Naive B cell (primary cell): ENCODE measurements at regions not wholly inside any gene's neighbourhood (a gene's known extent, or its start where the extent isn't known, plus 50 kb on each side); places are given as distances from the start of the nearest gene placed in this dataset.
A peak's percentile ranks its signal among the peaks of the same experiment; 100 is the strongest.
"Not testable (repeated sequence)": the region's sequence is repeated elsewhere in the genome, so short reads cannot be mapped to it uniquely, and the experiment has no call there.

ENCODE experiments used
- ATAC-seq, 2 donors: fragments of 150-1000 bp; cut with Tn5 transposase; 2 replicates each; pipeline ENCODE4 v1.10.0; 2021; ENCODE audit warnings: low read depth in 2 of 2, mild to moderate bottlenecking in 2 of 2, moderate library complexity in 2 of 2
- DNase-seq: peaks from one replicate; pipeline ENCODE4 v3.0.0; 2022
- H3K27ac Mint-ChIP-seq, 6 donors: one replicate each; pipeline ENCODE4 v1.8.0; 2020 to 2022; ENCODE audit warnings: mild to moderate bottlenecking in 6 of 6, mixed read lengths in 6 of 6, moderate library complexity in 5 of 6, inconsistent platforms in 2 of 6
- H3K27me3 Mint-ChIP-seq, 3 donors: one replicate each; pipeline ENCODE4 v1.8.0; 2021 to 2022; ENCODE audit warnings: mixed read lengths in 3 of 3, mild to moderate bottlenecking in 1 of 3
- H3K36me3 Mint-ChIP-seq, 2 donors: one replicate each; pipeline ENCODE4 v1.8.0; 2020 to 2022; ENCODE audit warnings: mixed read lengths in 2 of 2, inconsistent platforms in 1 of 2, mild to moderate bottlenecking in 1 of 2
- H3K4me1 Mint-ChIP-seq, 3 donors: one replicate each; pipeline ENCODE4 v1.8.0; 2020 to 2022; ENCODE audit warnings: mixed read lengths in 3 of 3, inconsistent platforms in 1 of 3, mild to moderate bottlenecking in 1 of 3, moderate library complexity in 1 of 3
- H3K4me3 Mint-ChIP-seq, 8 donors: one replicate each; pipeline ENCODE4 v1.8.0; 2020 to 2022; ENCODE audit warnings: mild to moderate bottlenecking in 8 of 8, mixed read lengths in 8 of 8, moderate library complexity in 8 of 8, inconsistent platforms in 2 of 8
- H3K9me3 Mint-ChIP-seq, 7 donors: one replicate each; pipeline ENCODE4 v1.8.0; 2020 to 2022; ENCODE audit warnings: mixed read lengths in 7 of 7, mild to moderate bottlenecking in 5 of 7, inconsistent platforms in 2 of 7, moderate library complexity in 1 of 7

GRCh38 chr1:234957330-234958065, 171.1 kb downstream of the TOMM20 start:
- Mint-ChIP-seq H3K27me3 (no peaks in the 10 kb centered on the region), H3K4me1 (peaks cover 59 to 74% (median 63%) of the 10 kb centered on the region in 3 donors), H3K36me3 (no peaks in the 10 kb centered on the region), H3K4me3 (peak overlapping the region in 1 of 8 donors; percentile 0), H3K9me3 (no peaks in the 10 kb centered on the region), H3K27ac (peak overlapping the region in 4 of 6 donors; percentile 28 to 86 (median 52))
- ATAC-seq = no peak
- DNase-seq = no peak

- Mint-ChIP-seq H3K4me3 (peak overlapping the region in 1 of 8 donors; percentile 0), H3K9me3 (no peaks in the 10 kb centered on the region), H3K36me3 (no peaks in the 10 kb centered on the region), H3K27ac (peak overlapping the region in 3 of 6 donors; percentile 19 to 86 (median 71)), H3K27me3 (no peaks in the 10 kb centered on the region), H3K4me1 (peaks cover 53 to 68% (median 57%) of the 10 kb centered on the region in 3 donors)
- DNase-seq (no peak), ATAC-seq (no peak)
These were observed 171.8 kb downstream of the TOMM20 start for GRCh38 chr1:234956821-234957329.

- DNase-seq = peak; percentile 21
These were observed 173.4 kb downstream of the TOMM20 start for GRCh38 chr1:234955107-234955731.

GRCh38 chr1:234954613-234955012, 174.0 kb downstream of the TOMM20 start:
- Mint-ChIP-seq H3K9me3 (no peaks in the 10 kb centered on the region), H3K27ac (peak overlapping the region in 4 of 6 donors; percentile 66 to 97 (median 78)), H3K4me1 (peaks cover 33 to 45% (median 34%) of the 10 kb centered on the region in 3 donors), H3K27me3 (no peaks in the 10 kb centered on the region), H3K4me3 (peak overlapping the region in 6 of 8 donors; percentile 36 to 84 (median 60)), H3K36me3 (no peaks in the 10 kb centered on the region)
- DNase-seq (no peak), ATAC-seq (no peak)

More at GRCh38 chr1:234955107-234955731, 173.4 kb downstream of the TOMM20 start:
- peaks cover 38 to 51% (median 40%) of the 10 kb centered on the region in 3 donors for H3K4me1 Mint-ChIP-seq
- peak overlapping the region; percentile 9 to 90 (median 68) for H3K4me3 Mint-ChIP-seq
- H3K36me3 Mint-ChIP-seq = no peaks in the 10 kb centered on the region
- ATAC-seq = peak; percentile 51 to 60
- H3K9me3 Mint-ChIP-seq = no peaks in the 10 kb centered on the region
- H3K27me3 Mint-ChIP-seq = no peaks in the 10 kb centered on the region
- peak overlapping the region; percentile 57 to 99 (median 84) for H3K27ac Mint-ChIP-seq

- H3K9me3 Mint-ChIP-seq = no peaks in the 10 kb centered on the region
- no peak for DNase-seq
- peak overlapping the region; percentile 1 to 92 (median 66) for H3K27ac Mint-ChIP-seq
- ATAC-seq = peak in 1 of 2 donors; percentile 28
- peaks cover 26 to 37% (median 27%) of the 10 kb centered on the region in 3 donors for H3K4me1 Mint-ChIP-seq
- H3K27me3 Mint-ChIP-seq = no peaks in the 10 kb centered on the region
- H3K36me3 Mint-ChIP-seq = no peaks in the 10 kb centered on the region
- peak overlapping the region in 1 of 8 donors; percentile 74 for H3K4me3 Mint-ChIP-seq
These were observed 174.8 kb downstream of the TOMM20 start for GRCh38 chr1:234953655-234954405.

- Mint-ChIP-seq H3K27ac (no peak overlapping the region), H3K4me1 (peaks cover 25 to 38% (median 31%) of the 10 kb centered on the region in 3 donors), H3K36me3 (no peaks in the 10 kb centered on the region), H3K9me3 (no peaks in the 10 kb centered on the region), H3K27me3 (no peaks in the 10 kb centered on the region), H3K4me3 (no peak overlapping the region)
- ATAC-seq (no peak), DNase-seq (no peak)
These were observed 178.0 kb downstream of the TOMM20 start for GRCh38 chr1:234950598-234950997.

GRCh38 chr1:234949528-234949927, 179.1 kb downstream of the TOMM20 start:
- peak overlapping the region in 2 of 6 donors; percentile 37 to 89 for H3K27ac Mint-ChIP-seq
- H3K4me3 Mint-ChIP-seq, DNase-seq: not testable (repeated sequence)

GRCh38 chr1:234944439-234945344, 183.9 kb downstream of the TOMM20 start:
- ATAC-seq (peak; percentile 31 to 44), DNase-seq (peak; percentile 17)
- peaks cover 0 to 14% (median 3%) of the 10 kb centered on the region in 7 donors for H3K9me3 Mint-ChIP-seq
- H3K27me3 Mint-ChIP-seq = no peaks in the 10 kb centered on the region
- H3K36me3 Mint-ChIP-seq = peaks cover 0 to 5% of the 10 kb centered on the region in 2 donors
- H3K4me3 Mint-ChIP-seq = peak overlapping the region in 6 of 8 donors; percentile 37 to 83 (median 76)
- H3K4me1 Mint-ChIP-seq = peaks cover 27 to 41% (median 32%) of the 10 kb centered on the region in 3 donors
- peak overlapping the region; percentile 75 to 96 (median 86) for H3K27ac Mint-ChIP-seq

More at GRCh38 chr1:234949528-234949927, 179.1 kb downstream of the TOMM20 start:
- H3K4me1 Mint-ChIP-seq = peaks cover 25 to 38% (median 31%) of the 10 kb centered on the region in 3 donors
- not testable (repeated sequence) for H3K9me3 Mint-ChIP-seq, H3K27me3 Mint-ChIP-seq, ATAC-seq, H3K36me3 Mint-ChIP-seq

GRCh38 chr1:234943836-234944402, 184.7 kb downstream of the TOMM20 start:
- Mint-ChIP-seq H3K4me3 (peak overlapping the region in 6 of 8 donors; percentile 18 to 68 (median 58)), H3K36me3 (peaks cover 0 to 5% of the 10 kb centered on the region in 2 donors), H3K9me3 (peaks cover 0 to 14% (median 3%) of the 10 kb centered on the region in 7 donors), H3K27ac (peak overlapping the region; percentile 35 to 92 (median 76)), H3K27me3 (no peaks in the 10 kb centered on the region), H3K4me1 (peaks cover 27 to 41% (median 32%) of the 10 kb centered on the region in 3 donors)
- ATAC-seq (peak; percentile 78), DNase-seq (peak; percentile 19)

- peak; percentile 20 to 21 for ATAC-seq
- H3K27me3 Mint-ChIP-seq = no peaks in the 10 kb centered on the region
- peak overlapping the region in 1 of 8 donors; percentile 40 for H3K4me3 Mint-ChIP-seq
- peaks cover 0 to 14% (median 3%) of the 10 kb centered on the region in 7 donors for H3K9me3 Mint-ChIP-seq
- peaks cover 27 to 41% (median 32%) of the 10 kb centered on the region in 3 donors for H3K4me1 Mint-ChIP-seq
- H3K27ac Mint-ChIP-seq = peak overlapping the region in 4 of 6 donors; percentile 35 to 94 (median 90)
- peaks cover 0 to 5% of the 10 kb centered on the region in 2 donors for H3K36me3 Mint-ChIP-seq
- no peak for DNase-seq
These were observed 185.6 kb downstream of the TOMM20 start for GRCh38 chr1:234942879-234943506.

GRCh38 chr1:234942012-234942332, 186.7 kb downstream of the TOMM20 start:
- H3K27ac Mint-ChIP-seq = no peak overlapping the region
- peaks cover 0 to 14% (median 3%) of the 10 kb centered on the region in 7 donors for H3K9me3 Mint-ChIP-seq
- ATAC-seq = no peak
- no peaks in the 10 kb centered on the region for H3K27me3 Mint-ChIP-seq
- no peak overlapping the region for H3K4me3 Mint-ChIP-seq
- DNase-seq = no peak
- H3K36me3 Mint-ChIP-seq = peaks cover 0 to 5% of the 10 kb centered on the region in 2 donors
- H3K4me1 Mint-ChIP-seq = peaks cover 27 to 41% (median 32%) of the 10 kb centered on the region in 3 donors
